G401.6 (cell line): ENCODE measurements at regions not wholly inside any gene's neighbourhood (a gene's known extent, or its start where the extent isn't known, plus 50 kb on each side); places are given as distances from the start of the nearest gene placed in this dataset.
A peak's percentile ranks its signal among the peaks of the same experiment; 100 is the strongest.

Experiments
- FAIRE-seq: peaks from 2 replicates; lab custom pipeline; 2012; peaks lifted over from hg19 to GRCh38; lab: Jason Lieb, UNC

DNA sequence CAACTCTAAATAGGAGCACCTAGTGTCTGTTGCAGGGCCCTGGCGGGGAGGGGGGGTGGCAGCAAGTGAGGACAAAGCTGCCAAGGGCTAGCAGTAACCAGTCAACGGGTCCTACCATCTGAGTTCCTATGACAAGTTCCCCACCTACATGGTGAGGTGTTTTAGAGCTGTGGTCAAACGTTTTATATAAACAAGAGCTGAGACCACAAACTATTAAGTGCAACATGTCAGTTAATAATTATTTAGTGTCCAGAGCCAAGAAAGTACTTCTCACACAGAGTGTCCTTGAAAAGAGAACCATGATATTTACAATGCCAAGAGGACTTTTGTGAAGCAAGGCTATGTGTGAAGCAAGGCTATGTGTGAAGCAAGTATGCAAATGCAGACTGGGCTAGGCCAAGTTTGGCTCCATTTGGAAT, 434.7 kb downstream of the TNS3 start:
- no peak for FAIRE-seq

DNA sequence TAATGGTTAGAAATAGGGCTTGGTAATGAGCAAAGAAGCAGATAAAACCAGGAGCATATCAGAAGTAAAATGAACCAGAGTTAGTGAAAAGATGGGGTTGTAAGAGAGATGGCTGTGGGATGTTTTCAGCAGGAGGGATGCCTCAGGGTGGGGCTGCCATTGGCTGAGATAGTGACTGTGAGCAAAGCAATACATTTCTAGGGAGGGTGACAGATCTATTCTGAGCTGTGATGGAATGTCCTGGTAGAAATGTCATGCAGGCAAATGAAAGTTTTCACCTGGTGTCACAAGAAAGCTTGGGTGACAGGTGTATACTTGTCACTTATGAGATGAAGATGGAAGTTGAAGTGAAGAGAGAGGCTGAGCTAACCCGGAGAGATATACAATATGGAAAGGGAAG, 435.9 kb downstream of the TNS3 start:
- FAIRE-seq, result no peak

GRCh38 chr7:47145186-47145725, 436.7 kb downstream of the TNS3 start:
- no peak for FAIRE-seq

DNA sequence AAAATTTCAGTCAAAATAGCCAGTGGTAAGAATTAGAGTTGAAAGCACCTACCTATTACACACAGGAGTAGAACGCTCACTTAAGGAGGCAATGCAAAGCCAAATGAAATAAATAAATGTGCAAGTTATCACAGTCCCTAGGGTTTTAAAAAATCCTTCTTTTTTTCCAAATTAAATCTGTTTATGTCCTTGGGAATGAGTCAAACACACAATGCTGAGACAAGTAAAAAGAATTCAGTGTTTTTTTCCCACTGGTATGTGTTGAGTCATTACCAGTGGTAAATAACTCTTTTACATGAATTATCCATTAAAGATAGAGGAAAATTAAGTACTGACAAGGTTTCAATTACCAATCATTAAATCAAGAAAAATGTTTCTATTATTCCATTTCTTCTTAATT, 438.6 kb downstream of the TNS3 start:
- no peak for FAIRE-seq

- FAIRE-seq, result no peak
Observed at GRCh38 chr7:47142867-47143175, 439.1 kb downstream of the TNS3 start.

DNA sequence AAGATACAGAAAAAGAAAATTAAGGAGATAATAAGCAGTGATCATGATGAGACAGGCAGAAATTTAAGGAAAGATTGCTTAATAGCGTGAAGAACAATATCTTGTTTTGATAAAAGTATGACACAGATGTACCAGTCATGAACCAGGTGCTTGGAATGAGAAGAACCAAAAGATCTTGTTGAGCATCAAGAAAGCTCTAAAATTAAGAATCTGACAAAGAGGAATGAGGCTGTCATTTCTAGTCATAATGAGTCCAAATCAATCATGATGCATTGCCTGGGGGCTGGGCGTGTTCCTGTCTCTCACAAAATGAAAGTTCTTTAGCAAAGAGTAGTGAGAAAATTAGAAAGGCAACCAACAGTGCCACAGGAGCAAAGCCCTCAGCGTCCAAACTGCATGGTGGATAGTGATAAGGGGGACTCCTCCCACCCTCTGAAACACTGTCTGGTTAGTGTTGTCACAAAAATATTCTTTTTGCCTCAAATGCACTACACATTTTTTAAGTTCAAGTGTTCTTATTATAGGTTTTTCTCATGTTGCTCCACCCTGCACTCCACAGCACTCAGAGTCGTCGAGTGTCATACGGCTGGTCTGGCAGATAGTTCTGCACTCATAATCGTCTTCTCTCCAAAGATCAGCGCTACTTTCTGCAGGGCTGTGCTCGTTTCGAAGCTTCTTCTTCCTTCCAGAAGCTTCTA, 439.6 kb downstream of the TNS3 start:
- no peak for FAIRE-seq

DNA sequence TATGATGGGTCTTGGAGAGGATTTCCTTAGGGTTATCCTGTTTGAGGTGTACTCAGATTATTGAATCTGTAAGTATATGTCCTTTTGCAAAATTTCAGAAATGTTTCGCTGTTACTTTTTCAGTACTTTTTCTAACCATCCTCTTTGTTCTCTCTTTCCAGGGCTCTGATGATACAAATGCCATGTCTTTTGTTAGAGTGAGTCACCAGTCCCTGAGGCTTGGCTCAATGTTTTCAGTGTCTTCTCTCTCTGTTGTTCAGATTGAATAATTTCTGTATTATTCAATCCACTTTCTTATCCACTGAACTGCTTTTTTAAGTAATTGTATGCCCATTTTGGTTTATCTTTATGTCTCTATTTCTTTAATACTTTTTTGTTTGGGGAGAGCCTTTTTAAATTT, 449.4 kb downstream of the TNS3 start:
- FAIRE-seq, result no peak

DNA sequence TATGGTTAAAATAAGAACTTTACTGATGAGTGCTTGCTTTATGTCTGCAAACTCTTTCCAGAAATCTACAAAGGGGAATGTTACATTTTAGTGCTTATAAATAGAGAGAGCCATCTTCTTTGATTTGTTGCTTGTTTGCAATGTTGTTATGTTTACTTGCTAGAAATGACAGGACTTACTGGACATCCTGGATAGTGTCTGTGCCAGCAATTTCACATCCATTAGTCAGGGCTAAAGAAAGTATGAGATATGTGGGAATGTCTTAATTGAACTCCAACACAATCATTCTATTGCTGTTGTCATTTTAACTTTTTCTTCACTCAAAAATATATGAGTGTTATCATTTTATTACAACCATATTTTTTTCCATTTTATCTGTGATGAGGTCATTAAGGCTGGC, 453.2 kb downstream of the TNS3 start:
- FAIRE-seq, result peak; percentile 27

- no peak for FAIRE-seq
Observed at GRCh38 chr7:47125529-47125928, 456.4 kb downstream of the TNS3 start.

DNA sequence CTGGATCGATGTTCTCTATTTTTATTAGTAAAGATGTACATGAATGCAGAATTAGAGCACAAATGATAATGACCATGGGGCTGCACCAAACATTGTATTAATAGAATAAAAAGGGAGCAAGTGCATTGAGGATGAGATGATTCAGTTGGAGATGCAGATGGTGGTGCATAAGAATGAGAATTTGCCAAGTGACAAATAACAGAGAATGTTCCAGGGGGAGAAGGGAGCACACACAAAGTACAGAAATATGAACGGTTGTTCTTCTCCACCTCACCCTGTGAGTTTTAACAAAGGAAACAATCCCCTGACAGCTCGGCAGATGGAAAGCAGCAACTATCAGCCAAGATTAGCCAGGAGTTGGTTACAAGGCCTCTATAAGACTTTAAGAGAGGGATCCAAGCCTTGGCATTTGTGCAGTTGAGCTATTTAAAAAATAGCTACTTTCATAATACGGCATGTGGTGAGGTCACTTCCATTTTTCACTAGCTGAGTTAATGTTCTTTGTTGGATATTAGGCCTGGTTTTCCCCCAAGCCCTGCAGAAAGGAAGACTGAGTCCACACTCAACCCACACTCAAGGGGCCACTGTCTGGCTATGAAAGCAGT, 462.5 kb downstream of the TNS3 start:
- FAIRE-seq, result no peak

- FAIRE-seq, result no peak
Observed at GRCh38 chr7:47104206-47104549, 477.7 kb downstream of the TNS3 start.

DNA sequence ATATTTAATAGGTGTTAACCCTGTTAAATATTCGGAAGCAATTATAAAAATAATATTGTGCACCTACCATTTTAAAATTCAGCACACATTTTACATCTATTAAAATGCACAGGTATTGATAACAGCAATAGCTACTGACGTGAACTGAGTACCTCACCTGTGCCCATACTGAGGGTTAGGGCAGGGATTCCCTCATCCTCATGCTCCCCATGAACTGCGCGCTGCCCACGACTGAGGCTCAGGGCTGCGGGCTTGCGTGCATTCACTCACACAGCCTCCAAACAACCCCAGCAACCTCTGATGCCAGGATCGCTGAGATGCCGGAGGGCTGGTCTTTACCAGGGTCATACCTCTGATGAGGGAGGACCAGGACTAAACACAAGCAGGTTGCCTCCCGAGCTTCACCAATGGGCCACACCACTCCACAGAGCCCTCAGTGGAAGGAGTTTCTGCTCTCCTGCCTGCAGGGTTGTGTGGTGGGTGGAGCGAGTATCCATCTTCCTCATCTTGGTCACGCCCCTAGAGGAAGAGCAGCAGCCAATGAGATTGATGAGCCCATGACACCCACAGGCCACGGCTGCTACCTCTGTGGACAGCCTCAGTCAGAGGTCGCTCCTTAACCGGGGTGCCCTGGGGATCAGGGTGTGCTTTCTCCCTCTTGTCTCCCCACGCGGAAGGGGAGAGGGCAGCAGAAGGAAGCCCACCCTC, 478.3 kb downstream of the TNS3 start:
- no peak for FAIRE-seq

DNA sequence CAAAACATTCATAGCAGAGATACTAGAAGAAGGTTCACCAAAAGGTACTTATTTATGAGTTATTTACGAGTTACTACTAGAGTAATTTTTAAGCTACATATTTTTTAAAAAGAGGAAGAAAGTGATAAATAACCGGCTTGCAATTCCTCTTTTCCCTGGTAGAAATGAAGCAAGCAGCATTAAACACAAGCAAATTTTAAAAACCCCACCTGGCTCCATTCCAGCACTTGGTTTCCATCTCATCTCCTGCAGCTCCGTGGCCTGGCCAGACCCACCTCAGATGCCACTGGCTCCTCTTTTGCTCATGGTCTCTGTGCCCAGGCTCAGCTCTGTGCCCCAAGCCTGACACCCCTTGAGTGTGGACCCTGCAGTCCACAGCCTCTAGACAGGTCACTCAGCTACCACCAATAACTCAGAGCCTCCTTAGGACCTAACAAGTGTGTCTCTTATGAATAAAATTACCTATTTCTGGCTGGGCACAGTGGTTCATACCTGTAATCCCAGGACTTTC, 479.5 kb downstream of the TNS3 start:
- FAIRE-seq, result no peak

DNA sequence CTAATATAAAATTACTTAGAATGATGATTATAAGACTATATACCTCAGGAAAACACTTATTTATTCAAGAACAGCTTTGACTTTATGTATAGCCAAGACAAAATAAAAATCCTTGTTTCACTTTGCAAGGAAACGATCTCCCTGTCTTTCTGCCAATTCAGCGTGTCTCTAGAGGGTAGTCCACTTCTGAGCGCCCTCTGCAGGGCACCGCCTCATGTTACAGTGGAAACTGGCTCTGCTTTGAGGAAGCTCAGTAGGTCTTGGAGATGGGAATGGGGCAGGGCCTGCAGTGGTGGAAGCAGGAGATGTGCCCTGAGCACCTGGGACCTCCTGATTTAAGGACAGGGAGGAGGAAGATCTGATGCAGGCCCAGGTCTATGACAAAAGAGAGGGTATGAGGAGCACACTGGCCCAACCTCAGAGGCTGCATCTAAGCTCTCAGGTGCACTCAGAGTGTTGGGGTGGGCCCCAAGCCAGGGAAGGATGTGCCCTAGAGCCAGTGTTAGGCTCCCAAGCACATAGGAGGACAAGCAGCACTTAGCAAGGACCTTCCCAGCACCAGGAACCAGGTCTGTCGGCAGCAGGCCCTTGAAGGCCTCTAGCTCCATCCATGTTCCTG, 481.0 kb downstream of the TNS3 start:
- no peak for FAIRE-seq

DNA sequence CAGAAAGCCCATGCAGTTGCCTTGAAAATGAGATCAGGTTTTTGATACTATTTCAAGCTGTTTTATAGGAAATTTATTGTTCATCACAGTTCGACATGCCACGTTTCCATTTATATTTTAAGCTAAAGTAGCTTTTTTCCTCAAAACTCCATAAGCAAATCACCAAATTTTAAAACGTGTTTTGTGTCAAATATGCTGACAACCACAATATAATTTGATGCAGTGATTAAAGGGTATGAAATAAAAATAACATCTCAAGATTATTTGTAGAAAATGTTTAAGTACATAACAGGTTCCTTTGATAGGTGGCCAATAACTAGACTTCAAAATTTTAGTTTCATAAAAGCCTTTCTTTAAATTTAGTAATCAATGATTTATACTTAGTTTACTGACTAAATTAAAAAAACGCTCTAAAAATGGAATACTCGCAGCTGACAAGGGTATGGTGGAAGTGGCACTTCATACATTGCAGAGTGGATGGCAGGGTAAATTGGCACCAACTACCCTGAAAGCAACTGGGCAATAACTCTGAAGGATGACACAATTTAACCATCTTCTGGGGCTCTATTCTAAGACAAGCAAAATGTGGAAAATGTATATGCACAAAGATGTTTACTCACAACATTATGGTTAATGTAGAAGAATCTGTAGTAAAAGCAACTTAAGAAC, 481.6 kb downstream of the TNS3 start:
- no peak for FAIRE-seq

DNA sequence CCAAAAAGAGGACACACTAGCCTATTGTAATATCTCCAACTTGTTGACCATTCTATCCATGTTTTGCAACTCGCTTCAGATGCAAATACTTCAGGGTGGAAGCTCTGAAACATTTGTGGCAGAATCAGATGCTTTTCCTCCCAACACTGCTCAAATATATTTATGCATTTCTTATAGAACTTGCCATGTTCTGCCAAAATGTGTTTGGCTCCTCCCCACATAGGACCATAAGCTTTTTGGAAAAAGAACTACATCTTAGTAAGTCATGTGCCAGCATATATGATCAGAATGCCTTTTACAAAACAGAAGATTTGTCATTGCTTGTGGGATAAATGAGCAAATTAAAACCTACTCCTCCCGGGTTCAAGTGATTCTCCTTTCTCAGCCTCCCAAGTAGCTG, 484.5 kb downstream of the TNS3 start:
- no peak for FAIRE-seq

DNA sequence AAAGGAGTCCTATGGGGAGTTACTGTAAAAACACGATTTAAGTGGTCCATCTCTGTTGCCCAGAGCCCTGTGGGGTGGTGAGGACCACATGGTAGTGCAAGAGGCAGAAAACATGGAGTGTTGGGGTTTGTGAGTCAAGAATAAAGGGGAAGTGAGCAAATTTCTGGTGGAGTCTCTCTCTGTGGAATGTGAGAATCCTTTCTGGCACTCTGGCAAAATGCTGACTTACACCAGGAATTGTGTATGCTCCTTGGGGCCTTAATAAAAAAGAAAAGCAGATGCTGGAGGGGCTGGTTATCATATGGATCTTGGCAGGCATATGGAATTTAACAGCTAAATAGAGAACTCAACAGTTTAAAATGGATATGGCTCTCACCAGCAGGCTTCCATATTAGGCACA, 486.0 kb downstream of the TNS3 start:
- no peak for FAIRE-seq

GRCh38 chr7:47094462-47094861, 487.4 kb downstream of the TNS3 start:
- no peak for FAIRE-seq

- FAIRE-seq, result no peak
Observed at GRCh38 chr7:47093320-47094234, 488.3 kb downstream of the TNS3 start.

- FAIRE-seq, result no peak
Observed at GRCh38 chr7:47092336-47092735, 489.6 kb downstream of the TNS3 start.

- FAIRE-seq, result no peak
Observed at GRCh38 chr7:47091141-47091540, 490.8 kb downstream of the TNS3 start.
